Daoy (cell line): ENCODE measurements at regions not wholly inside any gene's neighbourhood (a gene's known extent, or its start where the extent isn't known, plus 50 kb on each side); places are given as distances from the start of the nearest gene placed in this dataset.
"Not testable (repeated sequence)": the region's sequence is repeated elsewhere in the genome, so short reads cannot be mapped to it uniquely, and the experiment has no call there.

Experiments used
- DNase-seq: peaks from one replicate; pipeline ENCODE4 v3.0.0-alpha.2; 2015; ENCODE audit warnings: low read depth

DNA sequence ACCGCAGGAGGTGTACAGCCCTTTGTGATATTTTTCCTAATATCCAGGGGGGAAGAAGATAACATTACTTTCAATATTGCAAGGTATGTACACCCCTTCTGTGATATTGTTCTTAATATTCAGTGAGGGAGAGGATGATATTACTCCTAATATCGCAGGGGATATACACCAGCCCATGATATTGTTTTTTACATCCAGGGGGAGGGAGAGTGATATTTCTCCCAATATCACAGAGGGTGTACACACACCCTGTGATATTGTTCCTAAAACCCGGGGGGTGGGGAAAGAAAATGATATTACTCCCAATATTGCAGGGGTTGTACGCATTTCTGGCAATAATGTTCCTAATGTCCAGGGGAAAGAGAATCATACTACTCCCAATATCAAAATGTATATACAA lies 58.0 kb upstream of the SLC25A48 start:
- DNase-seq: no peak

DNA sequence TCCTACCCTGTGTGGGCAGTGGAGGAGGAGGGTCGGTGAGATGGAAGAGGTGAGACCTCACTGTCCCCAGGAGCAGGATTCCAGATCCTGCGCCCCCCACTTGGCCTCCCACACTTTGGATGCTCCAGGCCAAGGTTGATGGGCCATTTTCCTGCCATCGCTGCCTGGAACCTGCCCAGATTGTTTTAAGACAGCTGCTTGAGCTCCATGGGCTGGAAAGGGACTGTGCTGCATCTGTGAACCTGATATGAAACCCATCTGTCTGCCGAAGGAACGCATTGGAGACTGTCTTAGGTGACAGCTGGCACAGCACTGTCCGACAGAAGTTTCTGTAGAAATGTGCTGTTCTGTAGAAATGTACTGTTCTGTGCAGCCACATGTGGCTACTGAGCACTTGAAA lies 72.7 kb upstream of the SLC25A48 start:
- DNase-seq: no peak

DNA sequence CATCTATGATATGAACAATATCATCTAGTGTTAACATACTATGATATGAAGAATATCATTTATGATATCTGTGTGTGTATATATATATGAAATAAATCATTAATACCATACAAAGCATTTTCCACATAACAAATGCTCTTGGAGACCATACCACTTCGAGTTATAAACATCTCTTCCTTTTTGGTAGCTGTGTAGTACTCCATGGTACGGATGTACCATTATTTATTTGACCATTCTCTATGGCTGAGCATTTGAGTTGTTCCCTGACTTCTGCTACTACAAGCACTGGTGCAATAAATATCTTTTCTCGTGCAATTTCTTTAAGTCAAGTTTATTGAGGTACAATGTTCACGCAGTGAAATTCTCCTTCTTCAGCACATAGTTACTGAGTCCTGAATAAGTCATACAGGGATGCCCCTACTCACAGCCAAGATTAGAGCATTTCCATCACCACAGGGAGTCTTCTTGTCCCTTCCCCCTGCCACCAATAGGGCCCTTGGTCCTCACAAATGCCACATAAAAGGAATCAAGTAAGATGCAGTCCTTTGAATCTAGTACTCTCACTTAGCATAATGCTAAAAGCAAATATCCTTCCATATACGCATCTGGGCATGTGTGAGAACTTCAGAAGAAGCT lies 75.2 kb upstream of the SLC25A48 start:
- DNase-seq: no peak

DNA sequence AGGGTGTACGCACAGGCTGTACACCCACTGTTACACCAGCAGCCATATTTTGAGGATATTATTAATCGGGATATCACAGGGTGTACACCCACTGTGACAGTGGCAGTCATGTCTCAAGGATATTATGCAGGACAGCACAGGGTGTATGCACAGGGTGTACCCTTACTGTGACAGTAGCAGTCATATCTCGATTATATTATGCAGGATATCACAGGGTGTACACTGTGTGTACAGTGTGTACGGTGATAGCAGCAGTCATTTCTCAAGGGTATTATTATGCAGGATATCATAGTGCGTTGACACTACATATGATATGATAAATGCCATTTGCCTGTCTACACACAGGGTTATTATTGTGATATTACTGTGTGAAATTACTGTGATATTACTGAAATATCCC lies 80.5 kb upstream of the SLC25A48 start:
- DNase-seq: no peak

- DNase-seq: no peak
Observed at GRCh38 chr5:135750506-135750905, 84.0 kb upstream of the SLC25A48 start.

DNA sequence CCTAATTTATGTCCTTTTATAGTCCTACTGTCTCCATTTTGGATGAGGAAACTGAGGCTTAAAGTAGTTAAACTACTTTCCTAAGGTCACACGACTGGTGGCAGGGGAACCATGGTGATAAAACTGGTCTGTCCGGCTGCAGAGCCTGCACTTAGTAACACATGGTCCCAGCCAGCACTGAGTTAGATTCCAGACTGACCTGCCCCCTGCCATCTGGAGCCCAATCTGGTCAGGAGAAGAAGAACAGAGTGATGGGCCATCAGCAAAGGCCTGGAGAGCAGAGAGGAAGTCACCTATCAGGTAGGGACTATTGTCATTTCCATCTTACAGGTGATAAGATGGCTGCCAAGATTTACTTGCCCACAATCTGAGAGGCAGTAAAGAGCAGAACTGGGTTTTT lies 86.6 kb upstream of the SLC25A48 start:
- no peak for DNase-seq

- DNase-seq: no peak
Observed at GRCh38 chr5:135745897-135746500, 88.5 kb upstream of the SLC25A48 start.

DNA sequence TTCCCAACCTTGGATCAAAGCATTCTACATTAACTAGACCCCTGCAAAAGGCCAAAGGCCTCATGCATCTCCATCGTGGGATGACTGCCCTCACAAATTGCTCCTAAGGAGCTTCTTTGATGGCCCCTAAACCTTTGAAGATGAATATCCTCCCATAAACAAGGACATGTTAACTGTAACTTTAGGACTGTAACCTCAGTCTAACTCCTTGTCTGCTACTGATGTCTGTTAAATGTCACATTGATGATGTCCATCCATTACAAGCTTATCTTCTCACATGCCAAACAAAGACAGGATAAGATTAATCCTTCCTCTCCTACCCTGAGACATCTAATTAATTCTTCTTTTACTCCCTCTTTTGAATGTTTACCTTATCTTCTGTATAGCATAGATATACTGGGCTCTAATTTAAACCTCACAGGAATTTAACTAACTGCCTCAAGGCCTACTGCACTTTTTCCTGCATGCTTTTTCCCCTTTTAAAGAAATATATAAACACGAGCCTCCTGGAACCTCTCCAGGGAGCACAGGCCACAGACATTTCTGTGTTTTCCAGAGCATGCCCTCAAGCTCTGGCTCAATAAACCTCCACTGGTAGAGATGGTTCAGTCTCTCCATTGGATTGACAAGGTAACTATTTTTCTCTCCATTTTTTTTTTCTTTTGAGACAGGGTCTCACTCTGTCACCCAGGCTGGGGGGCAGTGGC lies 90.6 kb upstream of the SLC25A48 start:
- DNase-seq: no peak

- DNase-seq: no peak
Observed at GRCh38 chr5:135743181-135743580, 91.3 kb upstream of the SLC25A48 start.

- DNase-seq: not testable (repeated sequence)
Observed at GRCh38 chr5:135742240-135742639, 92.2 kb upstream of the SLC25A48 start.

DNA sequence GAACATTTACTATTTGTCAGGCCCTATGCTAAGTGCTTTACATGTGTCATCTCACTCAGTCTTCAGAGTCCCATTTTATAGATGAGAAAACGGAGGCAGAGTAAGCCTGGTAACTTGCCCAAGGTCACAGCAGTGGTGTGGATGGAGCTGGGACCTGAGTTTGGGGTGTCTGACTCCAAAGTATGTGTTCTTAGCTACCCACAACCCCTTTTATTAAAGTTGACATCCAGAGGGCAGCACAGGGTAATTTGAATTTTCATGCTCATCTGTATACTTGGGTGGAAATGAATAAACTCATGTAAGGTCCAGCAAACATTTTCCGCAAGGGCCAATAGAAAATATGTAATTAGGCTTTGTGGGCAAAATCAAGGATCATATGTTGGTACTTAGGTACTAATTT lies 93.4 kb upstream of the SLC25A48 start:
- DNase-seq: no peak

- DNase-seq: no peak
Observed at GRCh38 chr5:135740475-135740874, 94.0 kb upstream of the SLC25A48 start.

DNA sequence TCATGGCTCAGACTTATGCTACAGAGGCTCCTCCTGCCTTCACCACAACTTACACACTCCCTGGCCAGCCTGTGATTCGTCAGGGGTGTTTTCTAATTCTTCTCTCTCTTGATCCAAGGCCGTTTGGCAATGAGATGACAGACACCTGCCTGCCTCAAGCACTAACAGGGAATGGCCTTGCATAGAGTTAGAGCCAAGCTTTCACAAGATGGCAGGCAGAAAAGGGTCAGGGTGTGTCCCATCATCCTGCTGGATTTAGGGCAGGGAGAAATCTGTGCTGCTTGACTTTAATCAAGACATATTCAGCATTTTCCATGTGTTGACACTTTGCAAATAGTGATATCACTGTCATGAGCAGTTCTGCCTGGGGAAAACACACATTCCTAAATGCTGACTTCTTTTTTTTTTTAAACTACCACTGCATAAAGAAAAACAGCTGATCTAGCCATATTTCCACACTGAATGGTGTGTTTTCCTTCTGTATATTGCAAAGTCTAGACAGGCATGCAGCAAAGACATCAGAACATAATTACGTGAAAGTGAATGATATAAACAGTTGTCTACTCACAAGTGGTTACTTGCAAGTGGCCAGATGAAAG lies 95.0 kb upstream of the SLC25A48 start:
- DNase-seq: no peak

DNA sequence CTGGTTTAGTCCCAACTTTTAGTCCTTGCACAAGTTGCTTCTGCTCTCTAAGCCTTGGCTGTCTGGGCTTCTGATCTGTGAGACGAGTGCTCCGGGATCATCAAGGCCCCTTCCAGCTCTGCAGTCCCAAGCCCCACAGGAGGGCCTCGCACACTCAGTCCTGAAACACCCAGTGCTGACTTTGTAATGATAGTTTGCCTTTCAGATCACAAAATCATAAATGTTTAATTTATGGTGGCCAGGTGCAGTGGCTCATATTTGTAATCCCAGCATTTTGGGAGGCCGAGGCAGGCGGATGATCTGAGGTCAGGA lies 95.9 kb upstream of the SLC25A48 start:
- DNase-seq: no peak

DNA sequence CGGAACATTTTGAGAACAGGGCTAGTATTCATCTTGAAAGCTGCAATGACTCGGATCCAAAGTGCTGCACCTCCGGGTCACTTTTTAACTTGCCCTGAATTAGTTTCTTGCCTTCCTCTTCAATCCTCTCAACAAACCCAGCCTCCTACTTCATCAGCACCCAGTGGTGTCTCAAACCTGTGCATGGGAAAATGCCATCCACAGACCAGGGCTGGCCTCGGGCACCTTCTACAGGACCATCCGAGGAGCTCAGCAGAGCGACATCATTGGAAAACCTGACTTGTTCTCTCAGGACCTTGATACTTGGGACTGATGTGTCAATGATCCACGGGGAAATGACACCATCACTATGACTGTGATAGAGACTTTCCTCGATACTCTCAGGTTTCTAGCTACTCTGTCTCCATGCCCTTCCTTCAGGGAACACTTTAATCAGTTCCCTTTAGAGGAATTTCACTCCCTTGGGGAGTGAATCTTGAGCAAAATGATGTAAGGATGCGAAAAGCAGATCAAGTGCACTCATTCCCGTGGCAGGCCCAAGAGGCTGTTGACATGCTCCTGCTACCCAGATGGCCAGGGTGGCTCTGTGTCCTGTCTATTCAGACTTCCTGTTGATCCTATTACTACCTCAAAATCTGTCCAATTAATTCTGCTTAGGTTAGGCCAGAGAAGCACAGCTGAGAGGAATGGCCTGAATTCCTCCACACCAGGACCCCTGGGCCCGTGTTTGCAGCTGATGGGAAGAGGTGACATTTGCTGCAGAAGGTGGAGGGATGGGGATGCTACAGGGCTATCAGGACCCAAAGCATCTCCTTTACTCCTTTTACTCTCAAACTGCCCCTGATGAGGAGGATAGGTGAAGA lies 96.5 kb upstream of the SLC25A48 start:
- DNase-seq: no peak

DNA sequence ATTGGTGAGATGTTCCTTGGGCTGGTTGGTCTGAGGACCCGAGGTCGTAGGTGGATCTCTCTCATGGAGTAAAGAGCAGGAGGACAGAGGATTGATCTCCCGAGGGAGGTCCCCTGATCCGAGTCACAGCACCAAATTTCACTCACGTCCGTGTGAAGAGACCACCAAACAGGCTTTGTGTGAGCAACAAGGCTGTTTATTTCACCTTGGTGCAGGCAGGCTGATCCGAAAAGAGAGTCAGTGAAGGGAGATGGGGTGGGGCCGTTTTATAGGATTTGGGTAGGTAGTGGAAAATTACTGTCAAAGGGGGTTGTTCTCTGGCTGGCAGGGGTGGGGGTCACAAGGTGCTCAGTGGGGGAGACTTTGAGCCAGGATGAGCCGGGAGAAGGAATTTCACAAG lies 97.5 kb upstream of the SLC25A48 start:
- DNase-seq: not testable (repeated sequence)

- no peak for DNase-seq
Observed at GRCh38 chr5:135735831-135736230, 98.6 kb upstream of the SLC25A48 start.

DNA sequence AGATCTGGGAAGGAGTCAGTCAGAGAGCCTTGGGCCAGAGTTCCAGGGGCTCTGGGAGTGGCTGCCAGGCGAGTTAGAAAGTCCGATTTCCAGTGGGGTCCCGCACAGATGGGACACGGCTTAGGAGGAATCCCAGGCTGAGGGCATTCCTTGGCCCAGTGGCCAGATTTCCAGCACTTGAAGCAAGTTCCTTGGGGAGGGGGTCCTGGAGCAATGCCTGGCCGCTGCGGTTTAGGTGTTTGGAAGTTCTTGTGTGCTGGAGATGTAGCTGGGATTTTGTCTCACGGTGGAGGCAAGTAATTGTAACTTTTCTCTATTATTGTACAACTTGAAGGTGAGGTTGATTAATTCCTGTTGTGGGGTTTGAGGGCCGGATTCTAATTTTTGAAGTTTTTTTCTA lies 99.5 kb upstream of the SLC25A48 start:
- not testable (repeated sequence) for DNase-seq

DNA sequence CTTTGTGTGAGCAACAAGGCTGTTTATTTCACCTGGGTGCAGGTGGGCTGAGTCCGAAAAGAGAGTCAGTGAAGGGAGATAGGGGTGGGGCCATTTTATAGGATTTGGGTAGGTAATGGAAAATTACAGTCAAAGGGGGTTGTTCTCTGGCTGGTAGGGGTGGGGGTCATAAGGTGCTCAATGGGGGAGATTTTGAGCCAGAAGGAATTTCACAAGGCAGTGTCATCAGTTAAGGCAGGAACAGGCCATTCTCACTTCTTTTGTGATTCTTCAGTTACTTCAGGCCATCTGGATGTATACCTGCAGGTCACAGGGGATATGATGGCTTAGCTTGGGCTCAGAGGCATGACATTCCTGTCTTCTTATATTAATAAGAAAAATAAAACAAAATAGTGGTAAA lies 103.4 kb upstream of the SLC25A48 start:
- DNase-seq: not testable (repeated sequence)

GRCh38 chr5:135730161-135730560 lies 104.3 kb upstream of the SLC25A48 start:
- not testable (repeated sequence) for DNase-seq

GRCh38 chr5:135729321-135729786 lies 105.1 kb upstream of the SLC25A48 start:
- DNase-seq: no peak

DNA sequence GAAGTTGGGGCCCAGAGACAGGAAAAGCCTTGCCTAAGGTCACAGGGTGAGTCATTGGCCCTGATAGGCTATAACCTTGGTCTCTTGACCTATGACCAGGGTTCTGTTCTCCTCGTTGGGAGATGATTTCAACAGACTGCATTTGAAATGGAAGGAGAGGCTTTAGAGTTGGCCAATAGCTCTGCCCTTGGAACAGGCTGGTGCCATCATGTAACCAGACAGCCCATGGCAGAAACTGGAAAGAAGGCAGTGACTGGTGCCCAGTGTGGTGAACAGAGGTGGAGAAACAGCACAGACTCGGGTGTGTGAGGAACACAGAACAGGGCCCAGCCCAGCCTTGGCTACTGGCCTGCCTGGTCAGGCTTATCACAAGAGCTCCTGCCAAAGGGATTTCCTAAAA lies 109.8 kb upstream of the SLC25A48 start:
- no peak for DNase-seq
